Transverse colon (tissue), 4 donors: ENCODE measurements at regions not wholly inside any gene's neighbourhood (a gene's known extent, or its start where the extent isn't known, plus 50 kb on each side); places are given as distances from the start of the nearest gene placed in this dataset.

ENCODE experiments used
- DNase-seq: peaks from one replicate; pipeline ENCODE4 v3.0.0-alpha.2; 2019
- H3K27ac ChIP-seq, 4 donors: fragments of 200-600 bp; sonication (generic); 2 replicates each; pipeline ENCODE4 v1.5.1; 2016 to 2018; ENCODE audit warnings: inconsistent platforms in 4 of 4
- H3K27me3 ChIP-seq: fragments of 200-600 bp; sonication (generic); 2 replicates; pipeline ENCODE4 v1.5.1; 2017; ENCODE audit warnings: inconsistent platforms
- H3K36me3 ChIP-seq, 4 donors: fragments of 200-600 bp; sonication (generic); 2 replicates each; pipeline ENCODE4 v1.5.1; 2017 to 2019; ENCODE audit warnings: inconsistent platforms in 4 of 4
- H3K4me1 ChIP-seq, 4 donors: fragments of 200-600 bp; sonication (generic); 2 replicates each; pipeline ENCODE4 v1.5.1; 2017 to 2020; ENCODE audit warnings: inconsistent platforms in 4 of 4
- H3K4me3 ChIP-seq, 4 donors: fragments of 200-600 bp; sonication (generic); 1 replicate in 1 of 4; 2 replicates in 3 of 4; pipeline versions ENCODE4 v1.5.1 to v1.6.1; 2017 to 2019; ENCODE audit warnings: inconsistent platforms in 4 of 4
- H3K9me3 ChIP-seq, 2 donors: fragments of 200-600 bp; sonication (generic); 2 replicates each; pipeline ENCODE4 v1.5.1; 2017 to 2019; ENCODE audit warnings: inconsistent platforms in 2 of 2
- CTCF ChIP-seq, 5 experiments: fragments of 200-600 bp in 3 of 5; fragments of 450-650 bp in 2 of 5; sonication (generic) in 3 of 5; IDR thresholded peaks; 1 replicate in 2 of 5; 2 replicates in 3 of 5; pipeline ENCODE4 v1.5.1; 2016 to 2017; ENCODE audit warnings: antibody characterized with exemption in 5 of 5, inconsistent platforms in 3 of 5, mild to moderate bottlenecking in 2 of 5, moderate library complexity in 1 of 5
- EP300 ChIP-seq: sonication (generic); formaldehyde crosslinking; IDR thresholded peaks from one replicate; pipeline ENCODE4 v1.6.1; 2017; ENCODE audit warnings: antibody characterized with exemption, low read depth
- POLR2A ChIP-seq: fragments of 450-650 bp; IDR thresholded peaks from one replicate; pipeline ENCODE4 v1.6.1; 2016; ENCODE audit warnings: antibody characterized with exemption, mild to moderate bottlenecking, moderate library complexity
- POLR2AphosphoS5 ChIP-seq, 3 donors: sonication (generic); formaldehyde crosslinking; IDR thresholded peaks; one replicate each; pipeline ENCODE4 v1.6.1; 2016; ENCODE audit warnings: antibody characterized with exemption in 3 of 3
- WGBS, 2 donors: methylation state at CpG; one replicate each; pipeline ENCODE4 v1.1.5; 2018; ENCODE audit warnings: low coverage in 1 of 2; 5-methylcytosine and 5-hydroxymethylcytosine counted together
- in situ Hi-C, 4 donors: fragments of 200-750 bp; cut with MboI; loops; one replicate each; pipeline versions ENCODE4 v1.15.0 to v1.15.1; 2017; ENCODE audit warnings: low sequenced_read_pairs in 3 of 4, low pct_ligation_motif_present in 1 of 4, low pct_unique_long_range_greater_than_20kb in 1 of 4
- intact Hi-C: fragments of 100-400 bp; cut with DNase I; formaldehyde crosslinking; loops from one replicate; pipeline ENCODE4 v1.15.1; 2023; ENCODE audit warnings: low total_unique reads

- no peak overlapping the region for H3K4me3 ChIP-seq
- no peak overlapping the region for H3K27ac ChIP-seq
- H3K9me3 ChIP-seq = no peaks in the 10 kb centered on the region
- intact Hi-C loops = no loop called here
- DNase-seq = no peak
- no peak for TF ChIP-seq POLR2AphosphoS5 (IDR thresholded peaks at IDR 0.05)
- TF ChIP-seq POLR2A = no peak
- no peak for TF ChIP-seq EP300
- TF ChIP-seq CTCF (IDR thresholded peaks at IDR 0.05) = no peak
- WGBS, 2 donors = 51 to 69% methylated on average over 3 of the region's 3 CpGs
- H3K27me3 ChIP-seq = no peaks in the 10 kb centered on the region
- no peaks in the 10 kb centered on the region for H3K4me1 ChIP-seq
- in situ Hi-C loops = no loop called here
- no peaks in the 10 kb centered on the region for H3K36me3 ChIP-seq
Observed at GRCh38 chr21:32908534-32908933, 117.2 kb upstream of the OLIG2 start.

GRCh38 chr21:32909393-32909792 is 116.3 kb upstream of the OLIG2 start:
- H3K36me3 ChIP-seq = no peaks in the 10 kb centered on the region
- 50 to 56% methylated on average over 5 of the region's 5 CpGs for WGBS, 2 donors
- H3K27ac ChIP-seq = no peak overlapping the region
- no peaks in the 10 kb centered on the region for H3K4me1 ChIP-seq
- no peaks in the 10 kb centered on the region for H3K27me3 ChIP-seq
- in situ Hi-C loops = no loop called here
- TF ChIP-seq POLR2A = no peak
- TF ChIP-seq CTCF (IDR thresholded peaks at IDR 0.05) = no peak
- TF ChIP-seq POLR2AphosphoS5 (IDR thresholded peaks at IDR 0.05) = no peak
- TF ChIP-seq EP300 = no peak
- intact Hi-C loops = no loop called here
- no peak overlapping the region for H3K4me3 ChIP-seq
- no peaks in the 10 kb centered on the region for H3K9me3 ChIP-seq
- no peak for DNase-seq

- Histone ChIP-seq H3K4me3 (no peak overlapping the region), H3K9me3 (no peaks in the 10 kb centered on the region), H3K36me3 (no peaks in the 10 kb centered on the region), H3K4me1 (peaks cover 0 to 4% (median 0%) of the 10 kb centered on the region in 4 donors), H3K27me3 (no peaks in the 10 kb centered on the region), H3K27ac (no peak overlapping the region)
- no peak for DNase-seq
- 27 to 42% methylated on average over 2 to 3 of the region's 3 CpGs for WGBS, 2 donors
- intact Hi-C loops = no loop called here
- in situ Hi-C loops = no loop called here
- TF ChIP-seq EP300 (no peak), POLR2A (no peak), POLR2AphosphoS5 (IDR thresholded peaks at IDR 0.05) (no peak)
Observed at GRCh38 chr21:32914424-32915039, 111.2 kb upstream of the OLIG2 start.

- in situ Hi-C loops (no loop called here), intact Hi-C loops (no loop called here)
- TF ChIP-seq POLR2A (no peak), EP300 (no peak), CTCF (IDR thresholded peaks at IDR 0.05) (no peak)
- peaks cover 0 to 4% (median 0%) of the 10 kb centered on the region in 4 donors for H3K4me1 ChIP-seq
- H3K27ac ChIP-seq = no peak overlapping the region
- DNase-seq = no peak
- 71 to 100% methylated on average over 1 of the region's 1 CpG for WGBS, 2 donors
- no peak overlapping the region for H3K4me3 ChIP-seq
- no peaks in the 10 kb centered on the region for H3K9me3 ChIP-seq
- no peaks in the 10 kb centered on the region for H3K36me3 ChIP-seq
- no peaks in the 10 kb centered on the region for H3K27me3 ChIP-seq
Observed at GRCh38 chr21:32915099-32915498, 110.6 kb upstream of the OLIG2 start.

- WGBS, 2 donors = 86 to 95% methylated on average over 1 of the region's 1 CpG
- in situ Hi-C loops = no loop called here
- Histone ChIP-seq H3K9me3 (no peaks in the 10 kb centered on the region), H3K36me3 (no peaks in the 10 kb centered on the region), H3K27ac (no peak overlapping the region), H3K4me1 (peaks cover 0 to 4% (median 0%) of the 10 kb centered on the region in 4 donors), H3K27me3 (no peaks in the 10 kb centered on the region), H3K4me3 (no peak overlapping the region)
- TF ChIP-seq CTCF (IDR thresholded peaks at IDR 0.05) (no peak), POLR2A (no peak), POLR2AphosphoS5 (IDR thresholded peaks at IDR 0.05) (no peak), EP300 (no peak)
- intact Hi-C loops = no loop called here
- DNase-seq = no peak
Observed at GRCh38 chr21:32916088-32916487, 109.6 kb upstream of the OLIG2 start.
